ENCODE measurements at regions not wholly inside any gene's neighbourhood (a gene's known extent, or its start where the extent isn't known, plus 50 kb on each side); places are given as distances from the start of the nearest gene placed in this dataset.

GRCh38 chr20:11030351-11030750 lies 356.6 kb upstream of the JAG1 start:
- TF ChIP-seq POLR2A (IDR thresholded peaks at IDR 0.05; ENCODE audit: low read length), result no peak
- no peak for TF ChIP-seq GATA1 (IDR thresholded peaks at IDR 0.05; ENCODE audit: low read depth, low read length)
